GM20000 (cell line): ENCODE measurements at regions not wholly inside any gene's neighbourhood (a gene's known extent, or its start where the extent isn't known, plus 50 kb on each side); places are given as distances from the start of the nearest gene placed in this dataset.

ENCODE experiments used
- DNase-seq: peaks from one replicate; pipeline ENCODE4 v3.0.0; 2012; ENCODE audit warnings: low spot score
- CTCF ChIP-seq: IDR thresholded peaks from 2 replicates; pipeline ENCODE4 v1.5.1; 2012; ENCODE audit warnings: mild to moderate bottlenecking, control low read depth; ENCODE audit errors: extremely low read depth, missing control alignments

GRCh38 chr3:193787496-193787870 is 194.5 kb downstream of the OPA1 start:
- no peak for DNase-seq
- TF ChIP-seq CTCF = no peak

- peak; percentile 76 for TF ChIP-seq CTCF
- peak; percentile 79 for DNase-seq
Observed at GRCh38 chr3:193788189-193788991, 195.4 kb downstream of the OPA1 start.

GRCh38 chr3:193789455-193789854 is 196.4 kb downstream of the OPA1 start:
- no peak for DNase-seq
- no peak for TF ChIP-seq CTCF

- TF ChIP-seq CTCF = no peak
- DNase-seq = no peak
Observed at GRCh38 chr3:193790086-193790990, 197.3 kb downstream of the OPA1 start.

GRCh38 chr3:193791041-193792032 is 198.3 kb downstream of the OPA1 start:
- TF ChIP-seq CTCF = no peak
- DNase-seq = no peak

- no peak for TF ChIP-seq CTCF
- DNase-seq = no peak
Observed at GRCh38 chr3:193793123-193793522, 200.1 kb downstream of the OPA1 start.
